ENCODE measurements at regions not wholly inside any gene's neighbourhood (a gene's known extent, or its start where the extent isn't known, plus 50 kb on each side); places are given as distances from the start of the nearest gene placed in this dataset.

GRCh38 chr11:80532633-80533232, 1091.9 kb upstream of the TENM4 start:
- DNase-seq, result no peak

DNA sequence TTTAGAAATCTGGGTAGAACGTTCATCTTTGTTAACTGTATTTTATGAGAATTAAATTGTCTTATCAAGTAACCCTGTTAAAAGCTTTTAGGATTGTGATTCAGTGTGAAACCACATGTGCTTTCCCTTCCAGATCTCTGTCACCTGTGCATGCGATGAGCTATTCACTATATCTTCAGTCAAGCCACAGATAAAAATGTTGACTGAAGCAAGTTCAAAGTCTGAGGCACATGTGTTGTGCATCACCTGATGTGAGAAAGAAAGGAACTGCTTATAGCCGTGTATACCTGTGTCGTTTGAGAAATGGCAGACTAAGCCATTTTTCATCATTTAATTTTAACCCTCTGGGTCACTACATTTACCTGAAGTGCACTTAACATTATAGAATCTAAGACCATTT, 1088.9 kb upstream of the TENM4 start:
- DNase-seq, result no peak

DNA sequence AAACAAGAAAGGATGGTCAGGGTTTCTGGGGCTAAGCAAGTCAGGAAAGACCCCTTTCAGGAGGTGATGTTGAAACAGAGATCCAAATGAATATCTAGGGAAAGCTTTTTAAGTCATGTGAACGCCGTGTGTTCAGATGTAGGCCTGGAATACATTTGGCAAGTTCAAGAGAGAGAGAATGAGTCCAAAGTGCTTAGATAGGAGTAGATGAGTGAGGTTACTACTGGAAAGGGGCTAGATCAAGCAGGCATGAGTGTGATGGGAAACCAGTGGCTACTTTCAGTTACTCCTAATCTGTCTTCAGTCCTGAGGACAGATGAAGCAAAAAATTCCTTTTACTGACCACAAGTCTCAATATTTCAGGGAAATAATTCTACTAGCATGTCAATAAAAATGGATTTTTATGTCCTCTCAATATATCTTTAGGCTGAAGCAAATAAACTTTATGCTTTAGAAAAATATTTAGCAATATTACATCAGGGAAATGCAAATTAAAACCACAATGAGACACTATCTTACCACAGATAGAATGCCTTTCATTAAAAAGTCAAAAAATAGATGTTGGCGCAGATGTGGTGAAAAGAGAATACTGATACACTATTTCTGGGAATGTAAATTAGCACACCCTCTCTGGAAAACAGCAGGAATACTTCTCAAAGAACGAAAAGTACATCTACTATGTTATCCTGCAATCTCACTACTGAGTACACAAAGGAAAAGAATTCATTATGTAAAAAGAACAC, 1085.0 kb upstream of the TENM4 start:
- no peak for DNase-seq

GRCh38 chr11:80524349-80524748, 1083.5 kb upstream of the TENM4 start:
- DNase-seq, result no peak

DNA sequence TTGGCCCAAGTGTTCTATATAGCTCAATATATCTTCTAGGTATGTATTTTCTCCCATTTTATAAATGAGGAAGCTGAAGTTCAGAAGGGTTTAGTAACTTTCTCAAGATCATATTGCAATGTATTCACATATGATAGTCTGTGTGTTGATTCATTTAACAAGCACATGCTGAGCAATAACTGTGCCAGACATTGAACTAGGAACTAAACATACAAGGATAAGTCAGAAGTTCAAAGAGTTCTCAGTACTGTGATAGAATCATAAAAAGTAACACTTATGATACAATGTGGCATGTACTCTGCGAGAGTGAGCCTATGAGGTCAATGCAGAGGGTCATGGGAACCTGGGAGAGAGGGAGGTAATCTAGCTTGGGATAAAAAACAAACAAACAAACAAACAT, 1082.2 kb upstream of the TENM4 start:
- no peak for DNase-seq

- no peak for DNase-seq
Observed at GRCh38 chr11:80521592-80521991, 1080.8 kb upstream of the TENM4 start.

- no peak for DNase-seq
Observed at GRCh38 chr11:80520507-80520887, 1079.7 kb upstream of the TENM4 start.

- DNase-seq, result no peak
Observed at GRCh38 chr11:80519596-80520506, 1079.0 kb upstream of the TENM4 start.

DNA sequence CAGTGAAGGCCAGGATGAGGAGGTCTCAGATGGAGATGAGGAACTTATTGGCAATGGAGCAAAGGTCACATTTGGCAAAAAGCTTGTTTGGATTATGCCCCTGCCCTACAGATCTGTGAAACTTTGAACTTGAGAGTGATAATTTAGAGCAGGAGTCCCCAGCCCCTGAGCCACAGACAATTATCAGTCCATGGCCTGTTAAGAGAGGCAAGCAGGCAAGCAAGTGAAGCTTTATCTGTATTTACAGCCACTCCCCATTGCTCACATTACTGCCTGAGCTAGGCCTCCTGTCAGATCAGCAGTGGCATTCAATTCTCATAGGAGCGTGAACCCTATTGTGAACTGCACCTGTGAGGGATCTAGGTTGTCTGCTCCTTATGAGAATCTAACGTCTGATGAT, 1076.9 kb upstream of the TENM4 start:
- DNase-seq, result no peak

DNA sequence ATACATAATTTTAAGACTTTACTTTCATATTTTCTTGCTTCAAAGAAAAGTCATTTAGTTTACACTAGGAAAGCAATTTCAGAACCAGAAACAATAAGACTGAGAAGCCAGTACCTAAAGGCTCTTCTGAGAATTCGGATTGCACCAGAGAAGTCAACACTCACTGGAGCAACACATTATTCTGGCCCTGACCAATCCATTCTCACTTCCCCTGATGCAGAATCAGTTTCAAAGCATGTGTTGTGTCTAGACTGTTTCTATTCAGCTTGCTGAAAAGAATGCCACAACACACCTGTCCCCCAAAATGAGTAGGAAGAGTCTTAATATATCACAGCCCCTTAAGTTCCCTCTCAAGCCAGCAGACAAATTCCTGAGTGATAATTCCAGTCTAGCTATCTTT, 1074.3 kb upstream of the TENM4 start:
- DNase-seq, result no peak

GRCh38 chr11:80512491-80512890, 1071.7 kb upstream of the TENM4 start:
- no peak for DNase-seq

DNA sequence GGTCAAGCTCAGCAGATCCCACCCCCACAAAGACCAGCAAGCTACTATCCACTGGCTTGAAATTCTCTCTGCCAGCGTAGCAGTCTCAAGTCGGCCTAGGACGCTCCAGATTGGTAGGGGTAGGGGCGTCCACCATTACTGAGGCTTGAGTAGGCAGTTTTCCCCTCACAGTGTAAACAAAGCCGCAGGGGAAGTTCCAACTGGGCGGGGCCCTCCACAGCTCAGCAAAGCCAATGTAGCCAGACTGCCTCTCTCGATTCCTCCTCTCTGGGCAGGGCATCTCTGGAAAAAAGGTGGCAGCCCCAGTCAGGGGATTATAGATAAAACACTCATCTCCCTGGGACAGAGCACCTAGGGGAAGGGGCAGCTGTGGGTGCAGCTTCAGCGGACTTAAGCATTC, 1064.9 kb upstream of the TENM4 start:
- no peak for DNase-seq

DNA sequence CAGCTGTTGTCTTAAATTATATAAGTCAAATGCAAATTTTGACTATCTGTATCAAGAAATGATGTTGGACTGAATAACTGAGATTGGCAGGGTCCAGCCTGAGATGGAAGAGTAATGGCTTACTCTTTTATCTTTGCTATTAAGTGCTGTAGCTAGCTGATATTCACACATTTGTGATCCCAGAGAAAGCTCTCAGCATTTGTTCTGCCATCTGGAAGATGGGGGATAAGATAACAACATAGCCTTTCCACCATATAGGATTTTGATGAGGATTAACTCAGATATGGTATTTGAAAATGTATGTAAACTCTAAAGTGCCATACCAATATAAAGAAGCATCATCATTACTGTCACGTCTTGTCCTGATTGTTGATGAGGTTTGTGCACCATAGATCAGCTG, 1063.2 kb upstream of the TENM4 start:
- no peak for DNase-seq

DNA sequence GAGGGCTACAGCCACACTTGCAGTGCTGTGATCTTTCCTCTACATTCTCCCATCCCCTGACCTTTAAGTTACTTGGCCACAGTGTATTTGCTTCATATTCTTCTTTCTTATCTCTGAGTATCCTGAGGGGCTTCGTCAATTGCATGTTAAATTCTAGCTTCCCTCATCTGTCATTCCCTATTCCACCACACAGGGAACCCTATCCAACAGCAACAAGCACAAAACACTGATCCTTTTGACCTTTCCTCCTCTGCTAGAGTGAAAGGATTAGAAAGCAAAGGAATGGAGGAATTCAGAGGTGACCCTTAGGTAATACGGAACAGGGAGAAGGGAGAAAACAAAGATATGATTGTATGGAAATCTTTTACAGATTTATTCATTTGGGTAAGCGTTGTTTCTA, 1061.7 kb upstream of the TENM4 start:
- DNase-seq, result no peak

GRCh38 chr11:80495116-80495515, 1054.3 kb upstream of the TENM4 start:
- DNase-seq, result no peak

GRCh38 chr11:80487952-80488351, 1047.1 kb upstream of the TENM4 start:
- no peak for DNase-seq

DNA sequence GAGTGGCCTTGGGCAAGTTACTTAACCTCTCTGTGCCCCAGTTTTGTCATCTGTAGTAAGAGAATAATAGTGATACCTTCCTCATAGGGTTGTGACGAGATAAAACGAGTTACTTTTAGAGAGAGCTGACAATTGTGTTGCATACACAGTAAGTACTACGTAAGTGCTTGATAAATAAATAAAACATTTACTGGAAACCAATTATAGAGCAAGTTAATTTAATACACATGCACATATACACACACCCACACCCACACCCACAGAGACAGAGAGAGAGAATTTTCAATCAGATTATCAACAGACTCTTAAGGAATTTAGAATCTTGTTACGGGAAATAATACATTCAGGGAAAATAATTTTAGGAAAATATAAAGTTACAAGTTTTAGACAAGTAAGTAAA, 1045.8 kb upstream of the TENM4 start:
- no peak for DNase-seq

- no peak for DNase-seq
Observed at GRCh38 chr11:80477178-80477577, 1036.3 kb upstream of the TENM4 start.

GRCh38 chr11:80473562-80473961, 1032.7 kb upstream of the TENM4 start:
- DNase-seq, result no peak

- no peak for DNase-seq
Observed at GRCh38 chr11:80469871-80470270, 1029.0 kb upstream of the TENM4 start.

GRCh38 chr11:80466570-80466969, 1025.7 kb upstream of the TENM4 start:
- no peak for DNase-seq

DNA sequence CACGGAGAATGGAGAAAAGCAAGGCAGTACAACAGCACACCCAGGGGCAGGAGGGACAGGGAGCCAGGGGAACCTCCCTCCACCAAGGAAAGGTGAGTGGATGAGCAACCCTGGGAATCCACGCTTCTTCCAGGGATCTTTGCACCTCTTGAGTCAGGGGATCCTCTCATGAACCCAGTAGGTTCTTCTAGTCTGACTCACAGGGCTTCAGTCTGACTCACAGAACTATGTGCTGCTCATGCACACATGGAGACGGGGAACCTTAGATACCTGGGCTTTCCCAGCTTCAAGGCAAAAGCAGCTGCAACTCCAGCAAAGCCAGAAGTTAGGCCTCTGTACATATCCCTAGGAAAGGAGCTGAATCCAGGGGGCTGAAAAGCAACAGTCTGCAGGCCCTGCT, 1021.4 kb upstream of the TENM4 start:
- no peak for DNase-seq

DNA sequence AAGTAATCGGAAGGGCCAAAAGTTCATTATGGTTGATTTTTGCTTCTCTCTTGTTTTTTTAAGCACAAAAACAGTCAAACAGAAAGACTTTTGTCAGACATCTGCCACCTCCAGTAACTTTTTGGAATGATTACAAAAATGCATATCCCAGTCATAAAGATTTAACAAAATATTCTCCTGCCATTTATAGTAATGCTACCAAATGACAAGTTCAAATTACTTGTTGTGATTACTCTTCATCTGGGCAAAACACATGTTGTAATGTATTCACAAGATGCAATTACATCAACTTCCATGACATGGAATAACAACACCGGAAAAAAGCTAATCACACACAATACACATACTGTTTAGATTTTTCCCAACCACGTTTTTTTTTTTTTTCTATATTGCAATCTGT, 1017.5 kb upstream of the TENM4 start:
- DNase-seq, result no peak

GRCh38 chr11:80457823-80458222, 1017.0 kb upstream of the TENM4 start:
- DNase-seq, result no peak
